HG03571 (cell line): ENCODE measurements at regions not wholly inside any gene's neighbourhood (a gene's known extent, or its start where the extent isn't known, plus 50 kb on each side); places are given as distances from the start of the nearest gene placed in this dataset.

Experiments used
- ATAC-seq: cut with Tn5 transposase; IDR thresholded peaks from one replicate; pipeline ENCODE4 v1.9.1; 2021; ENCODE audit not compliant: unreplicated experiment

DNA sequence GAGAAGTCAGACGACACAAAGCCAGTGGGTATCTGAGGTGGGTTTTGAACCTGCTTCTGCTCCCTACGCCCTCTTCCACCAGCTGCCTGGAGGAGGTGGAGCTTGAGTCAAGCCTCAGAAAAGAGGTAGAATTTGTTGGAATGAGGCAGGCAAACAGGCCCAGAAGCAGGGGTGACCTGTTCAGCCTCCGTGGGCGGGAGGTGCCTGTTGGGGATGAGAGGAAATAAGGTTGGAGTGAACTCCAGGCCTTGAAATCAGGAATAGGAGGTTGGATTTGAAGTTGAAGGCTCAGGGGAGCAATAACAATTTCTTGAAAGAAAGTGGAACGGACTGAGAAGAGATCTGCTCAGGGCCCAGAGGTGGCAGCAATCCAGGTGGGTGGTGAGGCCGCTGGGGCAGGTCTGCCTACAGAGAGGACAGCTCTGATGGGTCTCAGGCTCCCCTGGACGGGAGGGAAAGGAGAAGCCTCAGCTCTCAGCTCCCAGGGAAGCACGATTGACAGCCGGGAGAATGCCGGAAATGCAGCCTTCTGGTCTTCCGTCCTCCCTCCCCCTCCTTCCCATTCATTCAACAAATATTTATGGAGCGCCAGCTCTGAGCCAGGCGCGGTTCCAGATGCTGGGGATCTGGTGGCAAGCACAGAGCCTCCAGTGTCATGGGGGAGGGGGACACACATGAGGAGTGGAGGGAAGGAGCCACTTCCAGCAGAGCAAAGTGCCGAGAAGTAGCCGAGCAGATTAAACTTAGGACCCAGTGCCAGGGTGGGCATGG is 61.9 kb upstream of the CIBAR2 start:
- no peak for ATAC-seq

DNA sequence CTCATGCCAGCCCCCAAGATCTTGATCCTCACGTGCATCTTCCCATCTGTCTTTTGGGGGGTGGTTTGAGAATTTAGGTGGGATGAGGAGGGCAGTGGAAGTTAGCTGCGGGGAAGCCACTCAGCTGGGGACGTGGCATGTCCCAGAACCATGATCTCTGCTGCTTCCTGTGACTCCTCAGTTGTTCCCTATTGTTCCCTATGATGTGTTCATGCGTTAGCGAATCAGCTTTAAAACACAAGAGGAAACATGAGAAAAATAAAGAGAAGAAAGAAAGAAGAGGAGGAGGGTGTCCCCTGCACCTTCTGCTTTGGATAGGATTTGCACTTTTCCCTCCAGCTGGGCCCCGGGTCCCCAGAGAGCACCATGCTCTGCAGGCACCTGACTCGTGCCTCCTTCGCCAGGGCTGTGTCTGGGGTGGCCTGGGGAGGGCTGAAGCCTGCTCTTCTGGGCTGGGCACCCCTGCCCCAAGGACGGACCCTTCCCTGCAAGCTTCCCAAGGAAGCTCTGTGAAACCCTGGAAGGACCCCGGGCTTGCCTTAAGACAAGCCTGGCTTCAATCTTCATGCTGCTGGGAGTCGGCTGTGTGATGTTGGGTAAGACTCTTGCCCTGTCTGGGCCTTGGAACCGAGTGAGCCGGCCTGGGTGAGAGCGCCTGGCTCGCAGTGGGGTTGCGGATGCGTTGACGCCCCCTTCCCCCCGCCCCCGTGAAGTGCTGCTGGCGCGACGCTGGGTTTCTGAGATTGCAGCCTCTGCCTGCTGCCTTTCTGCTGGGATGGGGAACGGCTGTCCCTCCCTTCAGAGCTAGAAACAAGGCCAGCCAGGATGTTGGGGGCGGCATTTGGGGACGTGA is 62.8 kb upstream of the CIBAR2 start:
- ATAC-seq = no peak

DNA sequence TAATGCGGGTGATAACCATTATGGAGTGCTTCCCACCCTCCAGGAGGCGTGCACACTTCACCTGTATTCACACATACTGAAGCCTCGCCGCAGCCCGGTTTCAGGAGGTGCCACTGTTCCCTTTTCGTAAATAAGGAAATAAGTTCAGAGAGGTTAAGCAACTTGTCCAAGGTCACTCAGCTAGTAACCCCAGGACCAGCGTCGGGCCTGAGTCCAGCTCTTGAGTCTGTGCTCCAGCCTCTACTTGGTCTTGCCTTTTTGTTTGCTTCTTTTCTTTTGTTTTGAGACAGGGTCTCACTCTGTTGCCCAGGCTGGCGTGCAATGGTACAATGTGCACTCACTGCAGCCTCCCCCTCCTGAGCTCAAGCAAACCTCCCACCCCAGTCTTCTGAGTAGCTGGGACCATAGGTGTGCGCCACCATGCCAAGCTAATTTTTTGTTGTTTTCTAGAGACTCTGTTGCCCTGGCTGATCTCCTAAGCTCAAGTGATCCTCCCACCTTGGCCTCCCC is 63.5 kb upstream of the CIBAR2 start:
- no peak for ATAC-seq

DNA sequence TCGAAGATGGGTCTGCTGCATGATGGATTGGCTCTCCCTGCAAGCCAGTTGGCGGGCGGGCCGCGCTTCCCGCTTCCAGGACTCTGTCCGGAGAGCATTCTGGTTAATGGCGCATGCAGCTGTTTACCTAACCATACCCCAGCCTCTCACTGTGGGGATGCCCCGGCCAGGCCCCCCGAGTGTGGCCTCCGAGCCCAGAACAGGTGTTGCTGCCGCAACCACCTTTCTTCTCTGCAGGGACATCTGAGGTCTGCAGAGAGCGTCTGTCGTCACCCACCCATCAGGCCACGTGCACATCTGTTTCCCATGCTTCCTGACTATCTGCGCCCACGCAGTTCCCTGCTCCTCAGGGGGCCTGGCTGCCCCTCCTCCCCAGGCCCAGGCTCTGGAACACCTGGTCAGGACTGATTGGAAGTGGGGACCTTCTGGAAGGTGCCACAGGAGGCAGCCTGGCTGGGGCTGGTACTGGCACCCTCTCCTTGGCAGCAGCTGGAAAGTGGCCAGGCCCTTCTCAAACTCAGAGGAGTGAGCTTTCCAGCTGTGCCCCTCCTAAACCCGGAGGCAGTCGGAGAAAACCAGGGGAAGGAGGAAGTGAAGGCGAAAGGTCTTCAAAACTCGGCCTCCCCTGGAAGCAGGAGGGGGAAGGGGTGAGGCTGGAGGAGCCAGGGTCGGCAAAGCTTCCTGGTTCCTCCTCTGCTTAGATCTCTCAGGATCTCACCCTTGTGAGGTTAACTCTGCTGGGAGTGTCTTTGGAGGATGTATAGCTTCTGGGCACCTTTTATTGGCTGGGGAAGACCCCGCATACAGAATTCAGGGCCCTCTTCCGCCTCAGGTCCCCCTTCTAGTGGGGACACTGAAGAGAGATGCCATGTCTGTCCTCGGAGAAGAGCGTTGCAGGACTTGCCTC is 64.5 kb upstream of the CIBAR2 start:
- no peak for ATAC-seq

DNA sequence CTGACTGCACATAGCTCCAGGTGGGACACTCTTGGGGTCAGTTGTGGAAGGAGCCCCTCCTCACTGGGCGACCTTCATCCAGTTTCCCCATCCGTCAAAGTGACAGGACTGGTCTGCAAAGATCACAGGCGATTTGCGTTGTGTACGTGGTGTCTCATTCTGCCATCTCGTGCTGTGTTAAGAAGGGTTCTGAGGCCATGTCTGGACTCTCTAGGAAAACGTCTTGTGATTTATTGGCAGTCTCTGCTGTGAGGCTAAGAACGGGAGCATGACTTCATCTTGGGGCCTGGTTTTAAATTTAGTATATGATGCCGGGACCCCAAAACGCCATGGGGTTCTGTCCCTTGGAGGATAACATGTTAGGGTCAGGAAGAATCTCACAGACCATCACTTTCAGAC is 65.2 kb upstream of the CIBAR2 start:
- no peak for ATAC-seq

DNA sequence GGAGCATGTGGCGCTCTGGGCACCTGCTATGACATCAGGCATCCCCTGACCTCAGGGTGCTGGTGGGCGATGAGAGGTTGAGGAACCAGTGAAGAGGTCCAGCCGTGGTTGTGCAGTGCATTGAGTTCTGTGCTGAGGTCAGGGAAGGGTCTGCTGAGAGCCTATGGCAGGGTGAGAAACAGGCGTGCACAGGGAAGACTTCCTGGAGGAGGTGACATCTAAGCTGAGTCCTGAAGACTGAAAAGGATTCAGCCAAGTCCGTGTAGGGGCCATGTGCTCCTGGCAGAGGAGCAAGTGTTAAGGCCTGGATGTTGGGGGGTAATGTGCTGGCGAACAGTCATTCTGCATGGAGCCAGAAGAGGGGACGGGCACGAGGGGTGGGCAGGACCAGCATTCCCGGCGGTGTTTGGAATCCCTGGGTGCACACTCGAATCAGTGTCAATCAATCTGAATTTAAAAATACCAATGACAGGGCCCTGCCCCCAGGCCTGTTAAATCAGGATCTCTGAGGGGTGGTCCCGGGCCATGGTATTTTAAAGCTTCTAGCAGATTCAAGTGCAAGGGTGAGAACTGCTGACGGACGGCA is 65.8 kb upstream of the CIBAR2 start:
- ATAC-seq = no peak

DNA sequence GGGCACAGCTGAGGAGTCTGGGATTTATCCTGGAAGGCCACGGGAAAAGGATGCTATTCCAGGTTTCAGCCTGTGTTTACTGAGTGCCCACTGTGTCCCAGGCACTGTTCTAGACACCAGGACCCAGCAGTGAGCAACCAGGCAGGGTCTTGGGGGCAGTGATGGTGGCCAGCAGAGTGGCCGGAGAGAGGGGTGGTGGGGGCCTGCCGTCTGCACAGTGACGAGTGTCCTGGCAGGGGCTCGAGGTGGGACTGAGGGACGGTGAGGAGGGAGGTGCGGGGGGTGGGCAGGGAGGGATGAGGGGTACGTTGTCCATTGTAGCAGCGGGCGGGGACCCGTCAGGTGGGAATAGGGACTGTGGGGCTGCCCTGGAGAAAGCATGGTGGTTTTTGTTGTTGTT is 66.3 kb upstream of the CIBAR2 start:
- no peak for ATAC-seq

DNA sequence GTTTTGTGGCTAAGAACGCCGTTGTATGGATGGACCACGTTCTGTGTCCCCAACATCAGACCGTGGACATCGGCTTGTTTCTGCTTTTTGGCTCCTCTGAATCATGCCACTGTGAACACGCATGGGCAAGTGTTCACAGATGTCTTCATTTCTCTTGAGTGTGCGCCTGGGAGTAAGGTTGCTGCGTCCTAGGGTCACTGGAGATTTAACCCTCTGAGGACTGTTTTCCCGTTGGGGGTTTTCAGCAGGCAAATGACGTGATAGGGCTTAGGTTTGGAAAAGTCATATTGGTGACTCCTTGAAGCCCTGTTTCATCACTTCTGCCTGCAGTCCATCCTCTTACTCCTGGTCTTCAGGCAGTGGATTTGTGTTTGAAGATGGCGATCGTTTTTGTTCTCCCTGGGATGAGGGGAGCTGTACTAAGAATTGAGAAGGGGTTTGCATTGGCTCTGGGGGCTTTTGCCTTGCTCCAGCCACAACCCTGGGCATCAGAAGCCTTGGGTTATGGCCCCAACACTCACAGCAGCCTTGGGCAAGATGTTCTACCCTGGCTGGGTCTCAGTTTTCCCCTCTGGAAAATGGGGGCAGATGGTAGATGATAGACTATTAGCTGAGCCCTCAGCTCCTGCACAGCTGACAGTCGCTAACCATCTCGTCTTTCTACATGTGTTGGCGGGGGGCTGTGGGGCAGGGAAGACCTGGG is 67.2 kb upstream of the CIBAR2 start:
- no peak for ATAC-seq

DNA sequence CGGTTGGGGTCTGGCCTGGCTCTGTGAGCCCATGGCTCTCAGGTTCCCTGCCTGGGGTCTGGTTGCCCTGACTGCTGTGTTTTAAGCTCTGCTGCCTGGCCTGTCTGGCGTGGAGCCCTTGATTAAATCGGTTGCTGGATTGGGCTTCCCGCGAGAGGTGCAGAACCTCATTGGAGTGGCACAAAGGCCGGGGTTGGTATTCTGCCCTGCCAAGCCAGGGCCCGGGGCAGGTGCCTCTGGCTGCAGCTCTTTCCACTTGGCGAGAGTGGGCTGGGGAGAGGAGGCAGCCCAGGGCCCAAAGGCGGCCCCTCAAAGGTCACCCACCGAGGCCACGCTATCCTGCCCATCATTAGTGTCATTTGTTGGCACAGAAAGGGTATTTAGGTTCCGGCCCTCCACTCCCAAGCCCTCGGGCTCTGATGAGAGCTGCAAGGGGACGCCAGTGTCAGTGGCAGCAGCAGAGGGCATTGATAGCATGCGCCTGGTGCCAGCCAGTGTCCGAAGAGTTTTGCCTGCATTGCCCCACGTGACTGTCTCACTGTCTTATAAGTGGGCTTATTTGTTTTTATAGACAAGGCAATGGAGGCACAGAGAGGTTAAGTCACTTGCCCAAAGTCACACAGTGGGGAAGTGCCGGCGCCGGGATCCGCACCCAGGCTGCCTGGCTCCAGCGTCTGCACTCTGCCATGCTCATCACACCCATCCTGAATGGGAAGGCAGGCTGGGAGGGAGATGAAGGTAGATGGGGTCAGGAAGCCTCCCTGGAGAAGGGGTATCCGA is 68.0 kb upstream of the CIBAR2 start:
- no peak for ATAC-seq

DNA sequence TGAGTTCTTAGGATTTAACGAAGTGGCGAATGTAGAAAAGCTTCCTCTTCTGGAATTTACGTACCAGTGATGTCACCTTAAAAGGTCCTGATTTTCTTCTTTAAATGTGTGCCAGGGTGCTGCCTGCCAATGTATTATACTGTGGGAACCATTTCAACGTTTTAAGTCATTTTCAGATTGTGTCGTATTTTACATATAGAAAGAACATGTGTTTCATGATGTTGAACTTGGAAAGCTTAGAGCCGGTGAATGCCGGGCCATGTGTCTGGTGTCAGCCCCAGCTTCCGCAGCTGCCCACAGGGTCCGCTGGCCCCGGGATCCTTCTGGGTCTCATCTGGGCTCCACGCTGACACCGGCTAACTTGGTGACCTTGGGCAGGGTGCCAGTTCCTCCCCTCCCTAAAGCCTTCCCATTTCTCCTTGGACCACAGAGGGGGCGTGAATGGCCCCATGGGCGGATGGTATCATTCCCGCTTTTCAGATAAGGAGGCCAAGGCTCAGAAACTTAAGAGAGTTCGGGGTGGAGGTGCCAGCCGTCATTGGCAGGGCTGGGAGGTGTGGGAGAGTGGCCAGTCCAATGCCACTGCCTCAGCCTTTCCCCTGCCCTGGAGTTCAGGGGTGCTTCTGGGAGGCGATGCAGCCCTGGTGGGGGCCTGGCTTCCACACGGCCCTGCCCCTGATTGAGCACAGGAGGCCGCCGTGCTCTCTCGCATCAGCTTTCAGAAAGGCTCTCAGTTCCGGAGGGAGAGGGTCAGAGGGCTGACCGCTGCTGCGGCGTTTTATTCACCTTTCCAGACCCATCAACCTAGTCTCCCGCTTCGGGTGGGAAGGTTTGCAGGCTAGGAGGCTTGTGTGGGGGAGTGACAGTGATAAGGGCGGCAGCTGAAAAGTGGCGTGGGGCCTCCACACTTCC is 68.8 kb upstream of the CIBAR2 start:
- no peak for ATAC-seq

DNA sequence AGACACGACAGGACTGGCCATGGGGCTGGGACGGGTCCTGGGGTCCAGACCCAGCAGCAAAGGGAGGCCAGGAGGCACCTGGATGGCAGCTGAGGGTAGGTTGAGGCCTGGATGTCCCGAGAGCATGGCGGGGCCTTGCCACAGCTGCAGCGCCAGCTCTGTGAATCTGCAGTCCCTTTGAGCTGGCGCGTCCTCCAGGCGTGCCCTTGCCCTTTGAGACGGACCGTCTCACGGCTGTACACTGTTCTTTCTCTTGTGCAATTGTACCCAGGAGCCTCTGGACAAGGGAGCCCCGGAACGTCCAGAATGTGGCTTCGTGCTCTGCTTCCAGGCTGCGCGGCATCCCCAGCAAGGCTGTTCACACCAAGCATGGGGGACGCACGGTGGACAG is 69.5 kb upstream of the CIBAR2 start:
- ATAC-seq = no peak

DNA sequence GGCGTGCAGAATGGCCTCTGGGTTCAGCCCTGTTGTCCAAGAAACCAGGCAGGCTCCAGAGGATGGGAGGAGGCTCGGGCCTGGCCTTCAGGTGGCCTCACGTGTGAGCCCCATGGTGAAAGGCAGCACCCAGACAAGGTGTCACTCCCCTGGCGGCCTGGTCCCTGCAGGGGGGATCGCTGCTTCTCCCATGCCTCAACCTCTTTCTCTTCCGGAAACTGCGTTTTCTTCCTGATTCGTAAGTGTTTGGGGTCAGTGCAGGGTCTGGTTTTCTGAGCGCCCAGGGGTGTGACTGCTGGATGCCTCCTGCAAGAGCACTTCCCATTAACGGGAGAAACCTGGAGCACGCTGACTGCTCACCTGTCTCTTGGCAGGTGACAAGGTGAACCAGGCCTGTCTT is 70.0 kb upstream of the CIBAR2 start:
- ATAC-seq = no peak

DNA sequence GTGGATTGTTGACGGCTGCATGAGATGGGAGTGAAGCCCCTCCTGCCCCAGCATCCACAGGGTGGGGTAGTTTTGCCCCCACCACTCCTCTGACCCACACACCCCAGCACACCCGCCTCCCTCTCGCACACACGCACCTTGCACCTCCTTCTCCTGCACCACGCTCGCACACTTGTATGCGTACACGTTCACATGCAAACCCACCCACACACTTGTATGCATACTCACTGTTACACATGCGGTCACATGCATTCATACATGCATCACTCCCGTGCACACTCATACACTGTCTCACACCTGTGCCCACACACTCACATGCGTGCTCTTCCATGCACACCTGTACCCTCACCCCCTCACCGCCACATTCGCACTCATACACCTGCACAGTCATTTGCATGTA is 70.5 kb upstream of the CIBAR2 start:
- no peak for ATAC-seq

DNA sequence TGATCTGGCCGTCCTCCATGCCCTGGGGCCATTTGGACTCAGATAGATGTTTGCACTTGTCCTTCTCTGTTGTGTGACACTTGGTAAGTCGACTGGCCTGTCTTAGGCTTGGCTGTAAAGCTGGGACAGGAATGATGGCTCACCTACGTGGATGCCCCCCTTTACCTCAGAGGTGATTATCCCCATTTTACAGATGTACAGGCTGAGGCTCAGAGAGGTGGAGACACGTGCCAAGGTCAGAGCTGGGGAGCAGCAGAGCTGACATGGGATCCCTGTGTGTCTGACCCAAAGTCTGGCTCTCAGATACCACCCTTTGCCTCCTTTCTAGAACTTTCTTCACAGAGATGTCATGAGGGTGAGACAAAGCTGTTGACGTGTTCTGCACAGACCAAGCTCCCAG is 71.3 kb upstream of the CIBAR2 start:
- no peak for ATAC-seq

DNA sequence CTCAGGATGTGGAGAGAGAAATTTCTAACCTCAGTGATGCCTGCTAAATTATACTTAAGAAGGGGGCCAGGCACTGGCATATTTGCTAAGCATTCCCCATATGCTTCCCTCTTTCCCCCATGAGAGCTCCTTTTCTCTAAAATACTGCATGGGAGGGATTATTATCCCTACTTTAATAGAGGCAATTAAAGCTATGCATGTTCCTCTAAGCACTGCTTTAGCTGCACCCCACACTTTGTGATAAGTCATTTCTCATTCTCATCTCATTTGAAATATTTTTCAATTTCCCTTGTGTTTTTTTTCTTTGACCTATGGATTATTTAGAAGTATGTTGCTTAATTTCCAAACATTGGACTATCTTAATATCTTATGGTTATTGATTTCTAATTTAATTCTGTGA is 72.1 kb upstream of the CIBAR2 start:
- ATAC-seq = no peak

DNA sequence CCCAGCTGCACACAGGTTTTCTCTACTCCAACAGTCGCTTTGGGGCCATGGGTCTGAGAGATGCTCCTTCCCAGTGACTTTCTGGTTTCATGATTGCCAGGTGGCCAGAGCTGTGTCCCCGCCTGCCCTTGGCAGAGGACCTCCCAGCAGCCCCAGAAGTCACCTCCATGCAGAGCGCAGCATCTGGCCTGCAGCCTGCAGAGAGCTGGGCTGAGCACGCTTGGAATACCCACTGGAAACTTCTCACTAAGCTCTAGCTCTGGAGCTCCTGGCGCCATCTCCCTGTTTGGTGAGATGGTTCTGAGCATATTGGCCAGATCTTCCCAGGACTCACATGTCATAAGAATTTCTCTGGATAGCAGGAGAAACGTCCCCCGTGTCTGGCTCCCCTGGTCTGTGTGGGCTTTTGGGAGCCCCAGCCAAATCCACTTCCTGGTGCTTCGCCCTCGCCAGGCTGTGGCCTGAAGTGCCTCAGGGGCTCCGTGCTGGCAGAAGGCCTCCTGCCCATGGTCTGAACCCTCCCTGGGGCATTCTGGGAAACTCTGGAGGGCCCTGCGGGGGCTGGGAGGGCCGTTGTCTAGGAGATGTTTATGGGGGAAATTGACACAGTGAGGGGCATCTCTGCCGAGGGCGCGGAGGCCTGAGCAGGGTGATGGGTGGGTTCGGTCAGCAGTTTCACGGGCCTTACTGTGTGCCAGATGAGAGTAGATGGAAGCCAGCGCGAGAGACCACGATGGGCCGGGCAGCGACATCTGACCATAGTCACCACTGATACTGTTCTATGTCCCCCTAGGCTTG is 73.2 kb upstream of the CIBAR2 start:
- ATAC-seq = no peak

DNA sequence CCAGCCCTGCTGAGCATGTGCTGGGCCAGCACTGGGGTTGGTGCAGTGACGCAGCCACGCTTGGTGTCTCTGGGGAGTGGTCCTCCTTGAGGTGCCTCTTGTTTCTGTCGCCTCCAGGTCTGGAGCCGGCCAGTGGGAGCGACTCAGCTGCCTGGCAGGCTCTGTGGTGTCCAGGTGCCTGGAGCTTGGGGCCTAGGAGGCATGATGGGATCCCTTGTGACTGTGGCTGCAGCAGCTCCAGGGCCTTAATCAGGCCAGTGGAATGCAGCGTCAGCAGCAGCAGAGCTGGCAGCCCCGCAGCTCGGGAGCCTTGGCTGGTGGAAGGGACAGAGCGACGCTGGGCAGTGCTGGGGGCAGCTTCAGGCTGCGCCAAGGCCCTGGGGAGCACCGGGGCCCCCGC is 74.7 kb upstream of the CIBAR2 start:
- ATAC-seq = no peak

DNA sequence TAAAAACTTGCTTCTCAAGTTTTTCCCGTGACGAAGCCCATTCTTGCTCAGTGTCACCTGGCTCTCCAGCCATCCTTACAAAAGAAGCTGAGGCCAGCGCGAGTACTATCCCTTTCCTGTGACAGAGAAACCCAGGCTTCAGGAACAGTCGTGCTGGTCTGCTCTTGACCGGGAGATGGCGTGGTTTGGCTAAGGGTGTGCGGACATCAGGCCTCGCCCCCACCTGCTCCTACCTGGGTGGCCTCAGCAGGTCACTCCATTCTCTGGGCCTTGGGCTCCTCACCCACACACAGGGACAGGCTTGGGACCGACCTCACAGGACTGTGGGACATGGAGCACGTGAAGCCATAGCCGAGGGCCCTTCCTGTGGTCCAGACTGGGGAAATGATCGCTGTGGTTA is 75.2 kb upstream of the CIBAR2 start:
- ATAC-seq = no peak
